HG03342 (cell line): ENCODE measurements at regions not wholly inside any gene's neighbourhood (a gene's known extent, or its start where the extent isn't known, plus 50 kb on each side); places are given as distances from the start of the nearest gene placed in this dataset.
A peak's percentile ranks its signal among the peaks of the same experiment; 100 is the strongest.

Source experiments
- ATAC-seq: cut with Tn5 transposase; IDR thresholded peaks from one replicate; pipeline ENCODE4 v1.9.1; 2021; ENCODE audit warnings: mild to moderate bottlenecking, moderate library complexity; ENCODE audit not compliant: unreplicated experiment

DNA sequence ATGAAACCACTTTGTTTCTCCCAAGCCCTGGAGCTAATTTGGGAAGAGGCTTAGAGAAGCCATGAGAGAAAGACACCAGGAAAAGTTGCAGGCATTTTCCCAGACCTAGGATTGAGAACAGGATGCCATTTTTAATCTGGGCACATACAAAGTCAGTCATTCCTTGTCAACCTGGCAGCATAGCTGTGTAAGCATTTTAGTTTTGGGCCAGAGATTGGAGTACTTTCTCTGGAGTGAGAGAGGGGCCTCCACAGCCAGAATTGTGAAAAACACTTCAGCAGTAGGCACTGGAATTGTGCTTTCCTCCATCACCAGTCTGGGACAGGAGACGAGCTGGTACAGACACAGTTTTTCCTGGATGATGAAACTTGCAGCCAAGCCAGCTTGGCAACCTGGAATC is 390.3 kb upstream of the DMAC1 start:
- ATAC-seq: no peak

DNA sequence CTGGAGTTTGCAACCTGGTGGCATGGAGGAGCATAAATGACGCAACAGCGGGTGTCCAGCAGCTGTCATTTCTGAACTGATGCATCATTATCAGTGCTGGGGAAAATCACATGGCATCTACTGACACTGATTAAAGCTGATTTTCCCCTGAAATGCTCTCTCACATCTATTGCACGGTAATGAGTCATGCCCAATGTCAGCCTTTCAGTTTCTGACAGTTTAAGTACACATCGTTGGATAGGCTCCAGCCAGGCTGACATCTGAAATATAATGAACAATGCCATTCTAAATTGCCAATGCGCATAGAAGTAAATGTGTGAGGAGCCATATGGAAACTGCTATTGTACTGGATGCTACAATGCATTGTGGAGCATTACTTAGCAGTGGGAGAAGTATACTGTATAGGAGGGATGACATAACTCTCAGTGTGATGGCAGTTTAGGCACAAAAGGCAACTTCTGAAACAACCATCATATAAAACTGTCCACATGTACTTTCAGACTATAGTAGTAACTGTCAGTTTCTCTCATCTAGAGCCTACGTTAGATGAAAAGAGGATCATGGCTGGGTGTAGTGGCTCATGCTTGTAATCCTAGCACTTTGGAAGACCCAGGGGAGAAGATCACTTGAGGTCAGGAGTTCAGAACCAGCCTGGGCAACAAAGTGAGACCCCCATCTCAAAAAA is 389.3 kb upstream of the DMAC1 start:
- ATAC-seq: no peak

DNA sequence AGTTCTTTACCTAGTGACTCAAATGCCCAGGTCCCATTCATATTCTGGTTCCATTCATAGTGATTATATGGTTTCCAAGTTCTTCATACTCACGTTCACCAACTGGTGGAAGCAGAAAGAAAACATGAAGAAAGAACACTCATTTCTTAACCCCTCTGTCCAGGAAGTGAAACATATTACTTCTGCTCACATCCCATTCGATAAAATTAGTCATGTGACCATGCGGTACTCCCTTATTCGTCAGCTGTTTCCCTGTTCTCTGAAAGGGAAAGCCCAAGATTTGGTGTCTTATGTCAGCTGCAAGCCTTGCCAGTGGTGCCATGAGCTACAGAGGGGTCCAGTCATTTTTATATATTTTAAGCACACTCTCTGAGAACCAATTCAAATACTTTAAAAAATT is 387.0 kb upstream of the DMAC1 start:
- ATAC-seq: peak; percentile 74

DNA sequence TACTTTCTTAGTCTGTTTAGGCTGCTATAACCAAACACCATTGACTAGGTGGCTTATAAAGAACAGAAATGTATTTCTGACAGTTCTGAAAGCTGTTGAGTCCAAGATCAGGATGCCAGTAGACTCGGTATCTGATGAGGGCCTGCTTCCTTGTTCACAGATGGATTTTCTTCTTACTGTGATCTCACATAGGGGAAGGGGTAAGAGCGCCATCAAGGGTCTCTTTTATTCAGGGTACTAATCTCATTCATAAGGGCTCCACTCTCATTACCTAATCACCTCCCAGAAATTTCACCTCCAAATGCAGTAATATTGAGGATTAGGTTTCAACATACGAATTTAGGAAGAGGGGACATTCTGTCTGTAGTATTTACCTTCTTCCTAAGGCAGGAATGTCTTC is 384.0 kb upstream of the DMAC1 start:
- ATAC-seq: no peak

GRCh38 chr9:8179381-8180053 is 379.9 kb upstream of the DMAC1 start:
- no peak for ATAC-seq

GRCh38 chr9:8172000-8172399 is 372.4 kb upstream of the DMAC1 start:
- ATAC-seq: no peak

- ATAC-seq: no peak
Observed at GRCh38 chr9:8168916-8169438, 369.4 kb upstream of the DMAC1 start.

DNA sequence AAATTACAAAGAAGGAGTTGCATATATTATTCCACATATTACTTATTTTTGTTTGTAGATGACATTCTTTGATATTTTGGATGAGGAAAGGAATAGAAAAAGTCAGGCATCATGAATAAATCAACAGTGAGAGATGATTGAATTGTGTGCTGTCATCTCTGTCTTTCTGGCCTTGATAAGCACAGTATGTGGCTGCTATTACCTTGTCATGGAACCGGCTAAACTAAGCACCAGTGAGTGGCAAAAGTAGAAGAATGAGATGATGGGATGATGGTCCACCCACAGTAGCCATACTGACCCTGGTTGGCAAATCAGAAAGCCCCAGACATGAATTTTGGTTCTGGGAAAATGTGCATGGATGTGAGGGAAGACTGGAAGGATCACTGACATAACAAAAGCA is 361.2 kb upstream of the DMAC1 start:
- no peak for ATAC-seq

GRCh38 chr9:8158574-8158973 is 359.0 kb upstream of the DMAC1 start:
- no peak for ATAC-seq

DNA sequence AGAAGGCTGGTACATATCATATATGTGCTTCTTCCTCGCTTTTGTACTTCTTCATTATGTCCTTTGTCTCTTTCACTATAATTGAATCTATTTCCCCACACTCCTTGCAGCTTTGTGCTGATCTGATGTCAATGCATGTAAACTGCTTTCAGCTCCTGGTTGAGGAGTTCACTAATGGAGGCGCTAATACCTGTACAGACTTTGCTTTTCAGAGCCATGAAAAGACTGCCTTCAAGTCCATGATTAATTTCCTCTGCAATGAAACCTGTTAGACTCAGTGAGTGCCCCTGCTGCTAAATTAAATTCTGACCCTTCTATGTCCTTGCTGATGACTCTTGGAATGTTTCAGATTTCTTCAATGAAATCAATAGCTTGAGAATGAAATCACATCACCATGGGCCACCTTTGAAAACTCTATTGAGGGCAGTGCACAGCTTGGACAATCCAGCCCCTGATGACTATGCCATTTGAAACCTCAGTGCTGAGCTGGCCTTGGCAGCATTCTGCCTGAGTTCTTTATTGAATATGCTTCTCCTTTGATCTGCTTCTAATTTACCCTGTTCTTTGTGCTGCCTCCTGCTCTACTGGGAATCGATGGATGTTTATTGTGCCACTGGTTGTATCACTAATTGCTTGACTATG is 358.2 kb upstream of the DMAC1 start:
- no peak for ATAC-seq

DNA sequence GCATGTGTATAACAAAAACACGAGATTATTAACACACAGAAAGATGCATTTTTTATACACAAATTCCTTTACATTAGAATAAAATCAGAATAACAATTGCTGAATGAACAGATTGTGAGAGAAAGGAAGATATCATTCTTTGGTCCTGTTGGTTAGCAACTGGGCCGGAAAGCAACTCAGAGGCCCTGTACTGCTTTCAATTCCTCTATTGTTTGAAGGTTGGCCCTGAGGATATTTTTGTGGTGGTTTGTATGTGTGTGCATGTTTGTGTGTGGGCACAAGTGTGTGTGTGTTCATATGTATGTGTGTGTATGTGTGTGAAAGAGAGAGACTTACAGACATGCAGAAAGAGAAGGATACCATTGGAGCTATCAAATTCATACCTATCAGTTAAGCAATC is 356.8 kb upstream of the DMAC1 start:
- no peak for ATAC-seq

DNA sequence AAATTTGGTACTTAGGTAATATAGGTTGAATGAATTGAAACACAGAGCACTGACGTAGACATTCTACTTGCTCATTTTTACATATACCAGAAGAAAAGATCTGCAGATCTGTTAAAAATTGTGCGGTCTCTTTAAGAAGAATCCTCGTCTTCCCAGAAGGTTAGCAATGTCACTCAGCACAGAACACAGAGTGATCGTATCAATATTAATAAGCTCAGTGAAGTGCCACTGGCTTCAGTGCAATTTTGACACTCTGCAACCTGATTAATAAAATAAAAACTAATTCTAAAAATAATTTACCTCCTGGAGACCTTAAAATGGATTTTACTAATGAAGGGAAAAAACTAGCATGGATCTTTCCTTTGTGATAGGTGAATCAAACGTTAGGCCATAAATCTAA is 356.1 kb upstream of the DMAC1 start:
- ATAC-seq: no peak

GRCh38 chr9:8143677-8144076 is 344.1 kb upstream of the DMAC1 start:
- ATAC-seq: no peak

GRCh38 chr9:8140557-8140956 is 341.0 kb upstream of the DMAC1 start:
- no peak for ATAC-seq

DNA sequence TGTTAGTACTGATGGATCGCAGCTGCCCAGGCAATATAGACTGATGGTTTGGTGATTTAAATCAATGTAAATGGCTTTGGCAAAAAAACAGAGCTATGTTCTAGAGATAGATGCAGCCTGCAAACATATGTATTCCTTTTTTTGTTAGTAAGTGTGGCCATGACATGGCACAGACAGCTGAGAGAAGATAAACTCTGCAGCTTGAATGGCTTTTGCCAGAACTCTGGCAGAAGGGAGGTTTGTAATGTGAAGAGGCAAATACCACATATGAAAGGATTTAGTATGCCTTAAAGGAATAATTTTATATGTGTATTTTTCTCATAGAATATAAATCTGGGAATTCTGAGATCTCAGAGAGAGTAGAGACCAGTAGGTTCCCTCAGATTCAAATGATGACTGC is 340.2 kb upstream of the DMAC1 start:
- ATAC-seq: no peak

GRCh38 chr9:8136477-8136876 is 336.9 kb upstream of the DMAC1 start:
- ATAC-seq: no peak

- ATAC-seq: no peak
Observed at GRCh38 chr9:8134635-8135034, 335.1 kb upstream of the DMAC1 start.

GRCh38 chr9:8133606-8134005 is 334.0 kb upstream of the DMAC1 start:
- ATAC-seq: no peak

GRCh38 chr9:8115570-8115969 is 316.0 kb upstream of the DMAC1 start:
- ATAC-seq: no peak

DNA sequence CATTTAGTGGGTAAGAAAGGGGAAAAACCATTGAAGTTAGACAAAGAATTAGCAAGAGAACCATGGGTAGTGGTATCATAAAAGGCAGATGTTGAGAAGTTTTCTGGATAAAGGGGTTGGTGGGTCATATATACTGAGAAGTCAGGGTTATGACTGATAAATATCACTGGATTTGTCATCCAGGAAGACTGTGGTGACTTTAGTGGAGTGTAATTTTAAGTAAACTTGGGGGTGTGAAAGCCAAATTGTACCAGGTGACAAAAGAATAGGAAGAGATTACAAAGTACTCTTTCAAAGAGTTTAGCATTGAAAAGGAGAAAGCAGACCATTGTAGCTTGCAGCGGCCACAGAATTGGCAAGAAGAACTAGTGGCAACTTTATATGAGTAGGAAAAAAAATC is 315.2 kb upstream of the DMAC1 start:
- ATAC-seq: no peak

GRCh38 chr9:8106362-8106761 is 306.8 kb upstream of the DMAC1 start:
- no peak for ATAC-seq

DNA sequence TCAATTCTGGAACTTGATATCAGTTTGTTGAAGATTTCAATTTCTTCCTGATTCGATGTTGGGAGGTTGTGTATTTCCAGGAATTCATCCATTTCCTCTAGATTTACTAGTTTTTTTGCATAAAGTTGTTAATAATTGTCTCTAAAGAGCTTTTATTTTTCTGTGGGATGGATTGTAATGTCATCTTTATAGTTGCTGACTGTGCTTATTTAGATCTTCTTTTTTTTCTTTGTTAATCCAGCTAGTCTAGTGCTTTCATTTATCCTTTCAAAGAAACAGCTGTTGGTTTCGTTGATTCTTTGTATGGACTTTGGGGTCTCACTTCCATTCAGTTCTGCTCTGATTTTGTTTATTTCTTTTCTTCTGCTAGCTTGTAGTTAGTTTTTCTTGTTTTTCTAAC is 302.0 kb upstream of the DMAC1 start:
- ATAC-seq: no peak
